GM12878 (cell line): ENCODE measurements at regions not wholly inside any gene's neighbourhood (a gene's known extent, or its start where the extent isn't known, plus 50 kb on each side); places are given as distances from the start of the nearest gene placed in this dataset.

Experiments
- ATAC-seq: fragments of 200-7000 bp; cut with Tn5 transposase; 3 replicates; pipeline ENCODE4 v1.9.1; 2020; ENCODE audit warnings: mild to moderate bottlenecking, moderate library complexity
- BruUV-seq: library from RNA; stranded (reverse); fragments of 400-500 nt; replicated peaks from 2 replicates; lab custom pipeline; 2021; lab: Mats Ljungman, UMichigan
- CTCF ChIA-PET: fragments of 300-600 bp; sonication (Branson Sonifier 250); formaldehyde crosslinking; extraction: SDS; loops from one replicate; lab custom pipeline; 2021; ENCODE audit warnings: inconsistent platforms; lab: Yijun Ruan, JAX
- POLR2A ChIA-PET: fragments of 350-600 bp; formaldehyde crosslinking; extraction: SDS; loops from one replicate; lab custom pipeline; 2021; ENCODE audit warnings: inconsistent platforms; lab: Charles Lee
- RAD21 ChIA-PET: fragments of 300-600 bp; sonication (Branson Sonifier 250); formaldehyde crosslinking; loops from one replicate; lab custom pipeline; 2023; ENCODE audit warnings: antibody characterized with exemption; ENCODE audit not compliant: unreplicated experiment; lab: Charles Lee
- SMC1A ChIA-PET: fragments of 300-600 bp; sonication (Branson Sonifier 250); formaldehyde crosslinking; loops from one replicate; lab custom pipeline; 2023; ENCODE audit not compliant: unreplicated experiment, uncharacterized antibody; lab: Charles Lee
- DNase-seq: peaks from one replicate; pipeline ENCODE4 v3.0.0-alpha.2; 2011; ENCODE audit warnings: low read depth, low spot score
- FAIRE-seq: peaks from 3 replicates; lab custom pipeline; 2011; peaks lifted over from hg19 to GRCh38; lab: Jason Lieb, UNC
- H2AFZ ChIP-seq: 2 replicates; pipeline ENCODE4 v1.6.0; 2011; ENCODE audit warnings: low read depth, low read length, control low read depth; ENCODE audit not compliant: control insufficient read depth
- H3K27ac ChIP-seq: 2 replicates; pipeline ENCODE4 v1.5.1; 2011; ENCODE audit warnings: control low read depth; ENCODE audit not compliant: control insufficient read depth, insufficient read depth
- H3K27me3 ChIP-seq, 2 experiments: replicated peaks in 1 of 2; 2 replicates each; pipeline versions ENCODE4 v1.6.0 to v1.6.1; 2011; ENCODE audit warnings: low read length in 1 of 2; ENCODE audit not compliant: control insufficient read depth in 2 of 2, insufficient read depth in 2 of 2
- H3K36me3 ChIP-seq, 2 experiments: 2 replicates each; pipeline ENCODE4 v1.5.1; 2011; ENCODE audit warnings: low read length in 1 of 2; ENCODE audit not compliant: control insufficient read depth in 2 of 2, insufficient read depth in 2 of 2
- H3K4me1 ChIP-seq: 2 replicates; pipeline ENCODE4 v1.6.1; 2011; ENCODE audit warnings: mild to moderate bottlenecking, low read length, moderate library complexity, mixed read lengths; ENCODE audit not compliant: control insufficient read depth, insufficient read depth
- H3K4me2 ChIP-seq: 2 replicates; pipeline ENCODE4 v1.6.0; 2011; ENCODE audit warnings: control low read depth; ENCODE audit not compliant: control insufficient read depth, insufficient read depth
- H3K4me3 ChIP-seq: fragments of 200-600 bp; sonication (generic); 2 replicates; pipeline ENCODE4 v1.5.1; 2016
- H3K79me2 ChIP-seq: 2 replicates; pipeline ENCODE4 v1.6.0; 2011; ENCODE audit warnings: low read length; ENCODE audit not compliant: control insufficient read depth, insufficient read depth
- H3K9ac ChIP-seq: 2 replicates; pipeline ENCODE4 v1.8.0; 2011; ENCODE audit warnings: low read length, control low read depth, mixed read lengths; ENCODE audit not compliant: control insufficient read depth, insufficient read depth
- H3K9me3 ChIP-seq: replicated peaks from 3 replicates; pipeline ENCODE4 v1.5.1; 2011; ENCODE audit warnings: mild to moderate bottlenecking, low read length; ENCODE audit not compliant: control insufficient read depth, insufficient read depth
- H4K20me1 ChIP-seq: 2 replicates; pipeline ENCODE4 v1.6.0; 2011; ENCODE audit not compliant: control insufficient read depth, insufficient read depth
- BCL11A ChIP-seq: IDR thresholded peaks from 2 replicates; pipeline ENCODE4 v1.6.1; 2011; ENCODE audit warnings: low read depth, low read length
- CUX1 ChIP-seq: IDR thresholded peaks from 2 replicates; pipeline ENCODE4 v1.6.1; 2012; ENCODE audit warnings: improper control_type of control experiment, low read depth, low read length; ENCODE audit not compliant: insufficient replicate concordance
- NFYA ChIP-seq: IDR thresholded peaks from 2 replicates; pipeline ENCODE4 v1.6.1; 2011; ENCODE audit warnings: low read depth, mild to moderate bottlenecking, low read length, improper control_type of control experiment, borderline replicate concordance
- NRF1 ChIP-seq: conservative IDR thresholded peaks from 2 replicates; pipeline ENCODE4 v1.6.1; 2011; ENCODE audit warnings: mild to moderate bottlenecking, low read depth, low read length, improper control_type of control experiment
- PAX5 ChIP-seq: IDR thresholded peaks from 2 replicates; pipeline ENCODE4 v1.6.1; 2011; ENCODE audit warnings: low read depth, low read length, borderline replicate concordance
- POLR2AphosphoS2 ChIP-seq: IDR thresholded peaks from 2 replicates; pipeline ENCODE4 v1.6.1; 2011; ENCODE audit warnings: low read depth, mild to moderate bottlenecking, low read length, improper control_type of control experiment, moderate library complexity
- SREBF2 ChIP-seq: IDR thresholded peaks from 2 replicates; pipeline ENCODE4 v1.6.1; 2012; ENCODE audit warnings: mild to moderate bottlenecking, low read length
- STAT1 ChIP-seq: fragments of 450-650 bp; conservative IDR thresholded peaks from 2 replicates; pipeline ENCODE4 v1.6.1; 2014; ENCODE audit warnings: antibody characterized with exemption, mild to moderate bottlenecking
- ZNF687 ChIP-seq: fragments of 450-650 bp; IDR thresholded peaks from 2 replicates; pipeline ENCODE4 v1.6.1; 2017; ENCODE audit warnings: mild to moderate bottlenecking, moderate library complexity
- WGBS: methylation state at CpG from one replicate; pipeline ENCODE4 v1.1.6; 2016; ENCODE audit warnings: low lambda C conversion rate; ENCODE audit not compliant: insufficient replicate concordance, insufficient coverage; ENCODE audit errors: missing lambda C conversion rate; 5-methylcytosine and 5-hydroxymethylcytosine counted together
- in situ Hi-C: fragments of 300-500 bp; cut with MboI; formaldehyde crosslinking; loops from 9 replicates; pipeline ENCODE4 v1.14.3; 2018; ENCODE audit warnings: mixed read lengths
- intact Hi-C: fragments of 100-400 bp; cut with micrococcal nuclease; formaldehyde crosslinking; loops from one replicate; pipeline ENCODE4 v1.14.2; 2022; ENCODE audit not compliant: unreplicated experiment

- CTCF ChIA-PET: interaction anchor here (0.8 kb wide), 1 partner anchor 401 kb away, joined by 3 read pairs; no protein-coding TSS in a partner anchor
- Histone ChIP-seq H3K9ac (no peak overlapping the region), H3K27me3 (no peaks in the 10 kb centered on the region), H3K27ac (no peak overlapping the region), H4K20me1 (no peaks in the 10 kb centered on the region), H3K4me3 (no peak overlapping the region), H3K4me2 (no peak overlapping the region), H3K4me1 (no peaks in the 10 kb centered on the region), H3K79me2 (no peaks in the 10 kb centered on the region), H3K36me3 (no peaks in the 10 kb centered on the region), H3K9me3 (no peaks in the 10 kb centered on the region), H2AFZ (no peak overlapping the region)
- RAD21 ChIA-PET: no interaction called here
- FAIRE-seq (no peak), ATAC-seq (no peak), DNase-seq (no peak)
- TF ChIP-seq SREBF2 (no peak), PAX5 (no peak), POLR2AphosphoS2 (no peak)
- 61% methylated on average over 3 of the region's 3 CpGs for WGBS
- SMC1A ChIA-PET: interaction anchor here (0.9 kb wide), 1 partner anchor 13 kb away, joined by 3 read pairs; no protein-coding TSS in a partner anchor
- BruUV-seq: no TSS peak
- POLR2A ChIA-PET: no interaction called here
- intact Hi-C loops: no loop called here
- in situ Hi-C loops: no loop called here
These were observed 137.3 kb upstream of the CLNK start for GRCh38 chr4:10821826-10822225.

- Histone ChIP-seq H2AFZ (no peak overlapping the region), H3K79me2 (no peaks in the 10 kb centered on the region), H3K9me3 (peaks cover 2% of the 10 kb centered on the region; the same call in 2 of the 3 replicates), H3K36me3 (no peaks in the 10 kb centered on the region), H3K4me1 (no peaks in the 10 kb centered on the region), H4K20me1 (no peaks in the 10 kb centered on the region), H3K4me2 (no peak overlapping the region), H3K4me3 (no peak overlapping the region), H3K9ac (no peak overlapping the region), H3K27ac (no peak overlapping the region), H3K27me3 (no peaks in the 10 kb centered on the region)
- ChIA-PET SMC1A (interaction anchor here (1.0 to 1.1 kb wide), 2 partner anchors 16 to 46 kb away, joined by 3 to 4 read pairs; no protein-coding TSS in a partner anchor), CTCF (no interaction called here), RAD21 (no interaction called here), POLR2A (no interaction called here)
- FAIRE-seq: no peak
- no TSS peak for BruUV-seq
- DNase-seq: no peak
- 80% methylated on average over 8 of the region's 8 CpGs for WGBS
- intact Hi-C loops (no loop called here), in situ Hi-C loops (no loop called here)
- ATAC-seq: no peak
- no peak for TF ChIP-seq NFYA
- TF ChIP-seq BCL11A: no peak
- TF ChIP-seq ZNF687: no peak
- TF ChIP-seq STAT1: no peak
- no peak for TF ChIP-seq NRF1
- TF ChIP-seq CUX1: no peak
These were observed 132.0 kb upstream of the CLNK start for GRCh38 chr4:10816571-10816970.
